Esophagus squamous epithelium (tissue), 5 donors: ENCODE measurements at regions not wholly inside any gene's neighbourhood (a gene's known extent, or its start where the extent isn't known, plus 50 kb on each side); places are given as distances from the start of the nearest gene placed in this dataset.

Experiments used
- DNase-seq: peaks from one replicate; lab custom pipeline; 2025; lab: John Stamatoyannopoulos, UW
- H3K27ac ChIP-seq, 4 donors: fragments of 200-600 bp; sonication (generic); one replicate each; pipeline ENCODE4 v1.5.1; 2016 to 2019; ENCODE audit warnings: mild to moderate bottlenecking in 1 of 4
- H3K27me3 ChIP-seq, 4 donors: fragments of 200-600 bp; sonication (generic); 1 replicate in 3 of 4; 2 replicates in 1 of 4; pipeline versions ENCODE4 v1.5.1 to v1.6.0; 2017 to 2021; ENCODE audit warnings: antibody characterized with exemption in 1 of 4
- H3K36me3 ChIP-seq, 3 donors: fragments of 200-600 bp; sonication (generic); one replicate each; pipeline ENCODE4 v1.5.1; 2016 to 2019
- H3K4me1 ChIP-seq, 3 donors: fragments of 200-600 bp; sonication (generic); one replicate each; pipeline ENCODE4 v1.5.1; 2017 to 2019
- H3K4me3 ChIP-seq, 4 donors: fragments of 200-600 bp; sonication (generic); 1 replicate in 3 of 4; 2 replicates in 1 of 4; pipeline ENCODE4 v1.5.1; 2016 to 2019; ENCODE audit warnings: mild to moderate bottlenecking in 2 of 4, moderate library complexity in 1 of 4
- H3K9me3 ChIP-seq, 3 donors: fragments of 200-600 bp; sonication (generic); one replicate each; pipeline ENCODE4 v1.5.1; 2016 to 2019
- POLR2A ChIP-seq, 4 donors: fragments of 450-650 bp; IDR thresholded peaks; one replicate each; pipeline ENCODE4 v1.6.1; 2017; ENCODE audit warnings: antibody characterized with exemption in 4 of 4, mild to moderate bottlenecking in 4 of 4, moderate library complexity in 3 of 4
- WGBS, 2 donors: methylation state at CpG; one replicate each; pipeline ENCODE4 v1.1.5; 2018; 5-methylcytosine and 5-hydroxymethylcytosine counted together
- intact Hi-C: fragments of 100-400 bp; cut with DNase I; formaldehyde crosslinking; loops from one replicate; pipeline ENCODE4 v1.15.0; 2022
- TF ChIP-seq, protein P1 (sequence below), 6 experiments: fragments of 450-650 bp in 4 of 6; fragments of 200-600 bp in 2 of 6; sonication (generic) in 2 of 6; IDR thresholded peaks; one replicate each; pipeline ENCODE4 v1.5.1; 2016 to 2019; ENCODE audit warnings: antibody characterized with exemption in 6 of 6, mild to moderate bottlenecking in 4 of 6, moderate library complexity in 4 of 6
- donor health status: DM: yes; HTN: yes; CAD: no.

DNA sequence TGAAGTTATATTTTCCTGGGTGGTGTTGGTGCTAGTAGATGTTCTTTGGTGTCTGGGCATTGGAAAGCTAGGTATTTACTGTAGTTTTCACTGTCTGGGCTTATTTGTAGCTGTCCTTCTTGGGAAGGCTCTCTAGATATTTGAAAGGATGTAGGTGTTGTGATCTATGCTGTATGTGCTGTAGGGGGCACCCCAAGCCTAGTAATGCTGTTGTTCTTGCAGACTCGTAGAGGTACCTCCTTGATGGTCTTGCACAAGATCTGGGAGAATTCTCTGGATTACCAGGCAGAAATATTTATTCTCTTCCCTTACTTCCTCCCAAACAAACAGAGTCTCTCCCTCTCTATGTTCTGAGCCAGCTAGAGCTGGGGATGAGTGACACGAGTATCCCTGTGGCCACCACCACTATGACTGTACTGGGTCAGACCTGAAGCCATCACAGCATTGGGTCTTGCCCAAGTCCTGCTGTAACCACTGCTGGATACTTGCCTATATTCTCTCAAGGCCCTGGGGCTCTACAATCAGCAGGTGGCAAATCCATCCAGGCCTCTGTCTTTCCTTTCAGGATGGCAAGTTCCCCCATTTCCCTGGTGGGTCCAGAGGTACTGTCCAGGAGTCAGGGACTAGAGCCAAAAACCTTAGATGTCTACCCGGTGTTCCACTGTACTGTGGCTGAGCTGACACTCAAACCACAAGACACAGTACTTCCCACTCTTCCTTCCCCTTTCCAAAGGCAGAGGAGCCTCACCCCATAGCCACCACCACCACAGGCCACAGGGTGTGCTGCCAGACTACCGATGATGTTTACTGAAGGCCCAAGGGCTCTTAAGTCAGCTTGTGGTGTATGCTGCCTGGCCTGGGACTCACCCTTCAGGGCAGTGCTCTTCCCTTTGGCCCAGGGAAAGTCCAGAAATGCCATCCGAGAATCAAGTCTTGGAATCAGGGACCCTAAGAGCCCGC, 195.2 kb upstream of the DPPA4 start:
- TF ChIP-seq POLR2A (IDR thresholded peaks at IDR 0.05): no peak
- TF ChIP-seq, protein P1, sequence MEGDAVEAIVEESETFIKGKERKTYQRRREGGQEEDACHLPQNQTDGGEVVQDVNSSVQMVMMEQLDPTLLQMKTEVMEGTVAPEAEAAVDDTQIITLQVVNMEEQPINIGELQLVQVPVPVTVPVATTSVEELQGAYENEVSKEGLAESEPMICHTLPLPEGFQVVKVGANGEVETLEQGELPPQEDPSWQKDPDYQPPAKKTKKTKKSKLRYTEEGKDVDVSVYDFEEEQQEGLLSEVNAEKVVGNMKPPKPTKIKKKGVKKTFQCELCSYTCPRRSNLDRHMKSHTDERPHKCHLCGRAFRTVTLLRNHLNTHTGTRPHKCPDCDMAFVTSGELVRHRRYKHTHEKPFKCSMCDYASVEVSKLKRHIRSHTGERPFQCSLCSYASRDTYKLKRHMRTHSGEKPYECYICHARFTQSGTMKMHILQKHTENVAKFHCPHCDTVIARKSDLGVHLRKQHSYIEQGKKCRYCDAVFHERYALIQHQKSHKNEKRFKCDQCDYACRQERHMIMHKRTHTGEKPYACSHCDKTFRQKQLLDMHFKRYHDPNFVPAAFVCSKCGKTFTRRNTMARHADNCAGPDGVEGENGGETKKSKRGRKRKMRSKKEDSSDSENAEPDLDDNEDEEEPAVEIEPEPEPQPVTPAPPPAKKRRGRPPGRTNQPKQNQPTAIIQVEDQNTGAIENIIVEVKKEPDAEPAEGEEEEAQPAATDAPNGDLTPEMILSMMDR (IDR thresholded peaks at IDR 0.05): peak in 2 of 6 experiments; percentile 6 to 7
- intact Hi-C loops: no loop called here
- no peak overlapping the region for H3K27ac ChIP-seq
- H3K27me3 ChIP-seq: no peaks in the 10 kb centered on the region
- H3K4me1 ChIP-seq: no peaks in the 10 kb centered on the region
- DNase-seq: no peak
- H3K36me3 ChIP-seq: no peaks in the 10 kb centered on the region
- H3K9me3 ChIP-seq: peaks cover 0 to 10% (median 0%) of the 10 kb centered on the region in 3 donors
- no peak overlapping the region for H3K4me3 ChIP-seq
- WGBS, 2 donors: 45 to 68% methylated on average over 5 of the region's 6 CpGs

DNA sequence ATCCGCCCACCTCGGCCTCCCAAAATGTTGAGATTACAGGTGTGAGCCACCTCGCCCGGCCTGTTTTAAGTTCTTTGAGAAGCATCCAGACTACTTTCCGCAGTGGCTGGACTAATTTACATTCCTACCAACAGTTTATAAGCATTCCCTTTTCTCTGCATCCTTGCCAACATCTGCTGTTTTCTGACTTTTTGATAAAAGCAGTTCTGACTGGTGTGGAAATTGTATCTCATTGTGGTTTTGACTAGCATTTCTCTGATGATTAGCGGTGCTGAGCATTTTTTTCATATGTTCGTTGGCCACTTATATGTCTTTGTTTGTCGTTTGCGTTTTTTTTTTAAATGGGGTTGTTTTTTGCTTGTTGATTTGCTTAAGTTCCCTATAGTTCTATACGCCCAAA, 208.4 kb upstream of the DPPA4 start:
- 82 to 84% methylated on average over 10 of the region's 10 CpGs for WGBS, 2 donors
- Histone ChIP-seq H3K27me3 (no peaks in the 10 kb centered on the region), H3K36me3 (no peaks in the 10 kb centered on the region), H3K27ac (no peak overlapping the region), H3K4me3 (no peak overlapping the region), H3K9me3 (peaks cover 0 to 4% (median 0%) of the 10 kb centered on the region in 3 donors), H3K4me1 (no peaks in the 10 kb centered on the region)
- no peak for DNase-seq
- intact Hi-C loops: no loop called here
- TF ChIP-seq POLR2A (IDR thresholded peaks at IDR 0.05): no peak
- TF ChIP-seq, protein P1 (IDR thresholded peaks at IDR 0.05): no peak

DNA sequence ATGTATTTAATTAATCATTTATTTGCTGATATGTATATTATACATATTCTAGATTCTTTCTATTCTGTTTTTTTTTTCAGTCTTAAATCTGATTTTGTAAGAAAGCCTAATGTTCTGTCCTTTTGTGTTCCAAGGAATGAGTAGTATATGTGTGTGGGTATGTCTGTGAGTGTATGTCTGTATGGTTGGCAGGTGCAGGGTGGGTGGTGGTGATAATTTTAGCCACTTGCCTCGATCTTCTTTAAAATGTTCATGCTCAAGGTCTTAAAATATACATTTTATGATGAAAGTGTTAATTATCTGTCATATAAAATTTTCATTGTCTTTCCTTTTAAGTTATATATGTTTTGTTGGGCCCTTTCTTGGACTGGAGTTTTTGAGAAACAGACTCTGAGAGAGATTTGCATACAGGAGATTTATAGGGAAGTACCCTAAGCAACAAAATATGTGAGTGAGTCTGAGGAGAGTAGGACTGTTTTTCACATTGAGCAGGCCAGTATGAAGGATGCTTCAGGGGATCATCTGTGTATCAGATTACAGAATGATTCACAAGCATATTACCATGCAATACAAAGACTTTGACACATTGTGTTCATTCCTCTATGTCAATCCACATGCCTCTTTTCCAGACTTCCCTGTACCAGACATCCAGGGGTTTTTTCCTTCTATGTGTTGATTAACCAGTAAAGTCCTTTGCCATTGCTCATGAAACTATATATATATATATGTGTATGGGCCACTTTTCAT, 211.0 kb upstream of the DPPA4 start:
- no peaks in the 10 kb centered on the region for H3K4me1 ChIP-seq
- no peaks in the 10 kb centered on the region for H3K36me3 ChIP-seq
- no peak overlapping the region for H3K4me3 ChIP-seq
- peaks cover 0 to 4% (median 0%) of the 10 kb centered on the region in 3 donors for H3K9me3 ChIP-seq
- 38 to 46% methylated on average over 1 of the region's 1 CpG for WGBS, 2 donors
- no peak for DNase-seq
- intact Hi-C loops: no loop called here
- TF ChIP-seq, protein P1 (IDR thresholded peaks at IDR 0.05): no peak
- no peak for TF ChIP-seq POLR2A (IDR thresholded peaks at IDR 0.05)
- H3K27ac ChIP-seq: no peak overlapping the region
- no peaks in the 10 kb centered on the region for H3K27me3 ChIP-seq

DNA sequence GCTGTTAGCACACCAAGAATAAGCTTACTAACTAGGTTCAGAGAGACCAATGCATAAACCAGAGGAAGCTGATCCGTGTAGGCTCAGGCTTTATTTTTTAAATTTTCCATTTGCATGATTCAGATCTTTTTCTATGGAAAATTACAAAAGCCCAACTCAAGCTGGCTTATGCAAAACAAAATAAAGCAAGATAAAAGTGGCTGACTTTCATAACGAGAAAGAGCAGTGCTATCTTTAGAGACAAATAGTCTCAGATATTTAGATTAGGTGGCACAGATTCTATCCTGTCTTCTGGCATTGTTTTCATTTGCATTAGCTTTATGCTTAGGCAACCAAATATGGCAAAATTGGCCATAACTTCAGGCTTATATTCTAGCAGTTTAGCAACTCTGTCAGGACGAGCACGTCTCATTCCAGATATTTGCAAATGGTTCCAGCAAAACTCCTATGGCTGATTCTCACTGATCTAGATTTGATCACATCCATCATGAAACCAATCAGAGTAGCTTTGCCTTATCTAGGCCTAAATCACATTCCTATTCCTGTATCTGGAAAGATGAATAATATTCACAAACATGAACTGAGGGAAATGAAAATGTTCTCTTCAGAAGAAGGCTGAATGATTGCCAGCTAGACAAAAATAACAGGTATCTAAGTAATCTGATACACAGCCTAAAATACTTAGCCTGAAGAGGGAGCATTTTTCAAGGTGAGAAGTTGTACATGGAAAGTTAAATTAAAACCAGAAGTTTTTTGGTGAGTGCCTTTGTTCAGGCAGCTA, 216.4 kb upstream of the DPPA4 start:
- intact Hi-C loops: no loop called here
- Histone ChIP-seq H3K27ac (no peak overlapping the region), H3K9me3 (no peaks in the 10 kb centered on the region), H3K4me1 (no peaks in the 10 kb centered on the region), H3K36me3 (no peaks in the 10 kb centered on the region), H3K27me3 (no peaks in the 10 kb centered on the region), H3K4me3 (no peak overlapping the region)
- TF ChIP-seq POLR2A (IDR thresholded peaks at IDR 0.05): no peak
- TF ChIP-seq, protein P1 (IDR thresholded peaks at IDR 0.05): no peak
- WGBS, 2 donors: 48 to 52% methylated on average over 4 of the region's 4 CpGs
- no peak for DNase-seq
